AG10803 (cell line): ENCODE measurements at regions not wholly inside any gene's neighbourhood (a gene's known extent, or its start where the extent isn't known, plus 50 kb on each side); places are given as distances from the start of the nearest gene placed in this dataset.

ENCODE experiments used
- DNase-seq: peaks from one replicate; pipeline ENCODE4 v3.0.0; 2010; ENCODE audit warnings: low read depth
- H3K4me3 ChIP-seq: 2 replicates; pipeline ENCODE4 v1.5.1; 2011; ENCODE audit warnings: mild to moderate bottlenecking, low read length, control low read depth
- TF ChIP-seq, protein P1 (sequence below): conservative IDR thresholded peaks from 2 replicates; pipeline ENCODE4 v1.5.1; 2011; ENCODE audit warnings: mild to moderate bottlenecking, low read length, control low read depth, inconsistent platforms

DNA sequence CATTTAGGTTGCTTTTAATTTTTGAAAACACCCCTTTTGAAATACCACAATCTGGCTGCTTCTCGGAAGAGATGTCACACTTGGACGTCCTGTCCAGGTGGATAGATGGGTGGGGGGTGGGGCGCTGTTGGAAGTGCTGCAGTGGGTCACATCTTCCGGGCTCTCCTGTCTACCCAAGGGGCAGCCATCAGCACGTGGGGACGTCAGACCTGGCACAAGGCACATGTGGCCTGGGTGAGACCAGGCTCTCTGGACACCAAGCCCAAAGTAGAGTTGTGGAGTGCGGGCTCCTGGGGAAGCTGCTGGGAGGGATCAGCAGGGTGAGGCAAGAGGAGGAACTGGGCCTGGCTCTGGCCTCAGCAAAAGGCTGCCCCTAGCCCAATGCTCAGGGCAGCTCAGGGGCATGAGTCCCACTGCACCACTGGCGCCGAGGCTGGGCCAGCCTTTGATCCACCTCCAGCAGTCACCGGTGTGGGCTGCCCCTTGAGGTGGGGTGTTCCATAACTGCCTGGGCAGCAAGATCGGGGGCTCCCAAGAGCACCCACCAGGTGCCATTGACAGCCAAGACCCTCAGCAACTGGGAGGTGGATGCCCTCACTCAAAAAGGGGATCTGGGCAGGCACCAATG lies 68.6 kb upstream of the CCND1 start:
- TF ChIP-seq, protein P1, sequence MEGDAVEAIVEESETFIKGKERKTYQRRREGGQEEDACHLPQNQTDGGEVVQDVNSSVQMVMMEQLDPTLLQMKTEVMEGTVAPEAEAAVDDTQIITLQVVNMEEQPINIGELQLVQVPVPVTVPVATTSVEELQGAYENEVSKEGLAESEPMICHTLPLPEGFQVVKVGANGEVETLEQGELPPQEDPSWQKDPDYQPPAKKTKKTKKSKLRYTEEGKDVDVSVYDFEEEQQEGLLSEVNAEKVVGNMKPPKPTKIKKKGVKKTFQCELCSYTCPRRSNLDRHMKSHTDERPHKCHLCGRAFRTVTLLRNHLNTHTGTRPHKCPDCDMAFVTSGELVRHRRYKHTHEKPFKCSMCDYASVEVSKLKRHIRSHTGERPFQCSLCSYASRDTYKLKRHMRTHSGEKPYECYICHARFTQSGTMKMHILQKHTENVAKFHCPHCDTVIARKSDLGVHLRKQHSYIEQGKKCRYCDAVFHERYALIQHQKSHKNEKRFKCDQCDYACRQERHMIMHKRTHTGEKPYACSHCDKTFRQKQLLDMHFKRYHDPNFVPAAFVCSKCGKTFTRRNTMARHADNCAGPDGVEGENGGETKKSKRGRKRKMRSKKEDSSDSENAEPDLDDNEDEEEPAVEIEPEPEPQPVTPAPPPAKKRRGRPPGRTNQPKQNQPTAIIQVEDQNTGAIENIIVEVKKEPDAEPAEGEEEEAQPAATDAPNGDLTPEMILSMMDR: no peak
- DNase-seq: no peak
- H3K4me3 ChIP-seq: no peak overlapping the region

DNA sequence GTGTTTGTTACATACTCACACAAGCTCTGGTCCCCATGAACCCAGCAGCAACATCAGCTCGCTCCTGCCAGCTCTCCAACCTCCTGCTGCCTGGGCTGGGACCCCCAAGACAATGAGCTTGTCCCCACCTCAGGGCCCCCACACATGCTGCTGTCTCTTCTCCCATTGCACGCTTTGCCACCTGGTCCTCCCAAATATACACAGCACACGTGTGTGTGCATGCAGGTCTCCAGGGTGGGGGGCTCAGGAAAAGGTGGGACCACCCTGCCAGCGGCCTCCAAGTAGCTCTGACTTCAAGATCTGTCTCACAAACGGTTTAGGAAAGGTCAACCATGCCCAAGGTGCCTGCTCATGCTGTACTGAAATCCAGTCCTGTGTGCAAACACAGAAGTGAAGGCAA lies 68.1 kb upstream of the CCND1 start:
- TF ChIP-seq, protein P1: no peak
- DNase-seq: no peak

DNA sequence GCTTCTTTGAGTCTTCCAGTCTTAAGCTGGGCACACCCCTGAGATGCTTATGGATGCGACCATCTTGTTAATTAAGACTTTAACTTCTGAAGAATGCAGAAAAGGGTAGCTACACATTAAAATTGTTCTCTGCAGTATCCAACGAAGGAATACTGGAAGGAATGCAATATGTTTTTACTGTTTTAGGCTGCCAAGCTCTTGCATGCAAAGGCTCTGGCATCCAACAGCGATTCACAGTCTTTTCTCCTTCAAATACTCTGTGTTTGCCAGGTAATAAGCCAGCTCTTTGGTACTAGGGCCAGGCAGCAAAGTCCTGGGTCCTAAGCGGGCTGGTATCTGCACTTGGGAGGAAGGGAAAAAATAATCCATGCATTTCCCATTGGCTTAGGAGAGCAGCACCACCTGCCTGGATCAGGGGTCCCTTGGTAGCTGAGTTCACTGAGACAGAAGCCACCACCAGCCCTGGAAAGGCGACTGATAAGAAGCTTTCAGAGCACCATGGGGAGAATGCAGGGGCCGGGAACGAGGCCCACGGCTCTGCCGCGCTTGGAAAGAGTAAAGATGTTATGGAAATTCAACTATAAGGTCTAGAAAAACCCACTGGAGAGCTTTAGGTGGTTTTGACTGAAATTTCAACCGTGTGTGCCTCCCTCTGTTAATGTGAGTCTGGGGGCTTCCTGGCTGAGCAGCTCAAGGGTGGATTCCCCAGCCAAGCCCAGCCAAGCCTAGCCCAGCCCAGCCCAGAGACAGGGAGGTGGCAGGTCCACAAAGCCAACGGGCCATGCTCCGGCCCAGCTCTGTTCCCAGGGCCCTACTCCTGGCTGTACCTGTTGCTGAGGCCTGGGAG lies 67.0 kb upstream of the CCND1 start:
- peak; percentile 55 for DNase-seq
- TF ChIP-seq, protein P1: no peak
- H3K4me3 ChIP-seq: no peak overlapping the region

More for the DNA sequence above, 68.1 kb upstream of the CCND1 start:
- no peak overlapping the region for H3K4me3 ChIP-seq

DNA sequence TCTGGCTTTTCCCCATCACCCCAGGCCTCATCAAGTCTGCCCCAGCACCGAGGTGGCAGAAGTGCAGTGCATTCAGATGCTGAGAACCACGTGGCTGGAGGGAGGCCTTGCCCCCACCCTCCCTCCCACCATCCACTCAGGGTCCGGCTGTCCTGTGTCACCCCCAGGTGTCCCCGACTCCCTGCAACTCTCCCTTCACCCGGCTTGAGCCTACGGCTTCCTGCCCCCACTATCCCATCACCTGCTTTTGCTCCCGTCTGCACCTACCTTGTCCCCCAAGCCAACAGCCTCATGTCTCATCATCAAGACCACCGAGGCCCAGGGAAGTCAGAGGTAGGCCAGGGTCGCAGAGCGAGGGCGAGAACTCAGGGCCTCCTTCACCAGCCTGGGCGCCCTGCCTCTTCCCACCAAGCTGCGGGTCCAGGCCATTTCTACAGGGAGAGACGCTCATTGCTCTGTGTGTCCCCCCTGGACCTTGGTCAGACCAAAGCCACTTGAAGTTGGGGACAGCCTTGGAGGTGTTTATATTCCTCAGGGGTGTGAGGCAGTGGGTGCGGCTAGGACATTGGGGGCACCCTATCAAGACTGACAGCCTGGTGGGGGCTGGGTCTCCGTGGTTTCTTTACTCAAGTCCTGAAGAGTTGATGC lies 66.2 kb upstream of the CCND1 start:
- DNase-seq: no peak
- TF ChIP-seq, protein P1: no peak
- H3K4me3 ChIP-seq: no peak overlapping the region

DNA sequence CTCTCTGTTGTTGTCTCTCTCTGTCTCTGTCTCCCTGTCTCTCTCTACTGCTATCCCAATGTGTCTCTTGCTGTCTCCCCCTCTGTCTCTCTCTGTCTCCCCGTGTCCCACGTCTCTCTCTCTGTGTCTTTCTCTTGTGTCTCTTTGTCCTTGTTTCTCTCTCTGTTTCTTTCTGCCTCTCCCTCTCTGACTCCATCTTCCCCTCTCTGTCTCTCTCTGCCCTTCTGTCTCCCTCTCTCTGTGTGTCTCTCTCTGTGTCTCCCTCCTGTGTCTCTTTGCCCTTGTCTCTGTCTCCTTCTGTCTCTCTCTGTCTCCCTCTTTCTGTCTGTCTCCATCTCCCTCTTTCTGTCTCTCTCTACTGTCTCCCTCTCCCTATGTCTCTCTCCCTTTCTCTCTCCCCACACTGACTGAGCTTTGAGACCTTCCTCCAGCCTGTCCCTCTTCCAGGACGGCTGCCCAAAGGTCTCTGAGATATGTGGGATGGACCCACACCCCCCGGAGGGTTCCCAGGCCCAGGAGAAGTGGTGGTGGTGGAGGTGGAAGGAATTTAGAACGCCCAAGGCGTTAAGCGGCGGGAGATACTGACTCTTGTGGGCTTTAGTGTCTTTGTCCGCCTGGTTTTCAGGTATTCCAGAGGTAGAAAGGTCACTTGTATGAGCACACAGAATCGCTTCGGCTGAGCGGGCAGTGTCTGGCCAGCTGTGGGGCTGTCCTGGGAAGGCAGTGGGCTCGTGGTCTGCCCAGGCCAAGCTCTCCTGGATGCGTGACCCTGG lies 65.5 kb upstream of the CCND1 start:
- TF ChIP-seq, protein P1: no peak
- DNase-seq: no peak
- no peak overlapping the region for H3K4me3 ChIP-seq

DNA sequence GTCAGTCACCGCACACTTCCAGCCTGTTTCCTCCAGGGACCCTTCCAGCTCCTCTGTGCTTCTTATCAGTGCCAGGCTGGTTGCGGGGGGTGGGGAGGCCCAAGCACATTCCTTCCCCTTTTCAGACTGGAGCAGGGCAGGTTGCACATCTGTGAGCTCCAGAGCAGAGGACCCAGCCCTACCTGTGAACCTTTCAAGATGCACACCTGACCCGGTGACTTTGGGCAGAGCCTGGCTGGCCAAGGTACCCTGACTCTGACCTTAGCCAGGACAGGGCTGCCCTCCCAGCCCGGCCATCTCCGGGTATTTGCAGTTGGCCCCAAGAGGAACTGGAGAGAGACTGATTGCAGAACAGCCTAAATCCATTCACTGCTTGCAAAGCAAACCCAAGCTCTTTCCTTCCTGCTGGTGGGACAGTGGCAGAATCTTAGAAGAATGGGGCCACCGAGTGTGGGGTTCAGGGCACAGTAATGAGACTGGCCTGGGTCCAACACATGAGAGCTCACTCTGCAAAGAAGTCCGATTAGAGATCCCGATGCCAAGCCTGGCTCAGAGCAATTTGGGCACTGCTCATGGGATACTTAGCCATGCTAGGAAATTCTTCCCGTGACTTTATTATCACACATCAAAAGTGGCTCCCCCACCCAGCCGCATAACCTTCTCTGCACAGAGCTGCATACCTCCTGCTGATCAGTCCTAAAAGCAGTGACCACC lies 64.7 kb upstream of the CCND1 start:
- no peak for DNase-seq
- H3K4me3 ChIP-seq: no peak overlapping the region
- TF ChIP-seq, protein P1: no peak
